HEK293 (cell line): ENCODE measurements at regions not wholly inside any gene's neighbourhood (a gene's known extent, or its start where the extent isn't known, plus 50 kb on each side); places are given as distances from the start of the nearest gene placed in this dataset.

Source experiments
- CTCF ChIA-PET: fragments of 350-600 bp; formaldehyde crosslinking; extraction: SDS; loops from one replicate; lab custom pipeline; 2021; ENCODE audit warnings: antibody characterized with exemption; lab: Yijun Ruan, JAX
- POLR2A ChIA-PET: fragments of 300-600 bp; formaldehyde crosslinking; extraction: SDS; loops from one replicate; lab custom pipeline; 2020; ENCODE audit warnings: antibody characterized with exemption, inconsistent platforms; lab: Yijun Ruan, JAX
- H3K27ac ChIP-seq: fragments of 200-500 bp; sonication (Bioruptor generic); 2 replicates; pipeline ENCODE4 v1.5.1; 2014; ENCODE audit warnings: low read depth, low read length, control low read depth, inconsistent platforms; ENCODE audit errors: extremely low read depth
- H3K36me3 ChIP-seq, 2 experiments: fragments of 200-500 bp in 1 of 2; sonication (Bioruptor generic) in 1 of 2; 1 replicate in 1 of 2; 2 replicates in 1 of 2; pipeline ENCODE4 v1.5.1; 2014 to 2017; ENCODE audit warnings: inconsistent platforms in 2 of 2, low read length in 2 of 2; ENCODE audit not compliant: control insufficient read depth in 2 of 2, insufficient read depth in 1 of 2
- H3K4me1 ChIP-seq: fragments of 200-500 bp; sonication (Bioruptor generic); 2 replicates; pipeline ENCODE4 v1.5.1; 2014; ENCODE audit warnings: mild to moderate bottlenecking, low read length, inconsistent platforms; ENCODE audit not compliant: control insufficient read depth, insufficient read depth
- H3K4me3 ChIP-seq: 2 replicates; pipeline ENCODE4 v1.5.1; 2011; ENCODE audit warnings: low read depth, mild to moderate bottlenecking, control low read depth, low read length, moderate library complexity
- H3K9me3 ChIP-seq: fragments of 200-500 bp; sonication (Bioruptor generic); 2 replicates; pipeline ENCODE4 v1.5.1; 2014; ENCODE audit warnings: low read depth, low read length, inconsistent platforms; ENCODE audit not compliant: control insufficient read depth, insufficient read depth
- BCL11A ChIP-seq: fragments of 450-650 bp; formaldehyde crosslinking; IDR thresholded peaks from 2 replicates; pipeline ENCODE4 v1.5.1; 2016; ENCODE audit warnings: low read depth, missing biosample characterization, missing genetic modification characterization
- GFI1B ChIP-seq: fragments of 450-650 bp; formaldehyde crosslinking; IDR thresholded peaks from 2 replicates; pipeline ENCODE4 v1.5.1; 2016; ENCODE audit warnings: missing biosample characterization, missing genetic modification characterization
- HOXD13 ChIP-seq: sonication (generic); formaldehyde crosslinking; IDR thresholded peaks from 2 replicates; pipeline ENCODE4 v1.8.0; 2022; ENCODE audit warnings: missing genetic modification reagents, borderline replicate concordance
- MEIS1 ChIP-seq: sonication (generic); formaldehyde crosslinking; IDR thresholded peaks from 2 replicates; pipeline ENCODE4 v1.8.1; 2022; ENCODE audit warnings: missing genetic modification reagents, mild to moderate bottlenecking, borderline replicate concordance
- PRDM6 ChIP-seq: fragments of 450-650 bp; formaldehyde crosslinking; IDR thresholded peaks from 2 replicates; pipeline ENCODE4 v1.5.1; 2017; ENCODE audit warnings: missing biosample characterization, missing genetic modification characterization
- ZIC2 ChIP-seq: fragments of 450-650 bp; formaldehyde crosslinking; IDR thresholded peaks from 2 replicates; pipeline ENCODE4 v1.5.1; 2016; ENCODE audit warnings: missing biosample characterization, missing genetic modification characterization
- ZNF155 ChIP-seq: fragments of 450-650 bp; formaldehyde crosslinking; IDR thresholded peaks from 2 replicates; pipeline ENCODE4 v1.5.1; 2016; ENCODE audit warnings: missing biosample characterization, missing genetic modification characterization
- ZNF292 ChIP-seq: fragments of 450-650 bp; formaldehyde crosslinking; IDR thresholded peaks from 2 replicates; pipeline ENCODE4 v1.5.1; 2016; ENCODE audit warnings: low read depth, missing biosample characterization, missing genetic modification characterization, borderline replicate concordance
- ZNF302 ChIP-seq: fragments of 450-650 bp; formaldehyde crosslinking; IDR thresholded peaks from 2 replicates; pipeline ENCODE4 v1.5.1; 2016; ENCODE audit warnings: missing biosample characterization, missing genetic modification characterization, low read depth
- ZNF350 ChIP-seq: fragments of 450-650 bp; formaldehyde crosslinking; IDR thresholded peaks from 2 replicates; pipeline ENCODE4 v1.5.0; 2017; ENCODE audit warnings: missing biosample characterization, mild to moderate bottlenecking, missing genetic modification characterization
- ZNF404 ChIP-seq: fragments of 450-650 bp; formaldehyde crosslinking; IDR thresholded peaks from 2 replicates; pipeline ENCODE4 v1.5.1; 2017; ENCODE audit warnings: missing biosample characterization, missing genetic modification characterization
- ZNF514 ChIP-seq: fragments of 450-650 bp; formaldehyde crosslinking; IDR thresholded peaks from 2 replicates; pipeline ENCODE4 v1.5.1; 2016; ENCODE audit warnings: missing biosample characterization, missing genetic modification characterization
- ZNF544 ChIP-seq: fragments of 450-650 bp; formaldehyde crosslinking; IDR thresholded peaks from 2 replicates; pipeline ENCODE4 v1.5.0; 2017; ENCODE audit warnings: missing biosample characterization, missing genetic modification characterization
- ZNF555 ChIP-seq: fragments of 450-650 bp; formaldehyde crosslinking; conservative IDR thresholded peaks from 2 replicates; pipeline ENCODE4 v1.5.1; 2017; ENCODE audit warnings: missing biosample characterization, mild to moderate bottlenecking, missing genetic modification characterization, inconsistent platforms
- ZNF558 ChIP-seq: fragments of 450-650 bp; formaldehyde crosslinking; IDR thresholded peaks from 2 replicates; pipeline ENCODE4 v1.5.1; 2016; ENCODE audit warnings: missing biosample characterization, missing genetic modification characterization
- ZNF580 ChIP-seq: fragments of 450-650 bp; formaldehyde crosslinking; IDR thresholded peaks from 2 replicates; pipeline ENCODE4 v1.5.1; 2016; ENCODE audit warnings: missing biosample characterization, missing genetic modification characterization
- ZNF664 ChIP-seq: fragments of 450-650 bp; formaldehyde crosslinking; IDR thresholded peaks from 2 replicates; pipeline ENCODE4 v1.5.1; 2016; ENCODE audit warnings: missing biosample characterization, missing genetic modification characterization
- ZNF701 ChIP-seq: fragments of 450-650 bp; formaldehyde crosslinking; IDR thresholded peaks from 2 replicates; pipeline ENCODE4 v1.5.1; 2016; ENCODE audit warnings: missing biosample characterization, missing genetic modification characterization
- ZNF785 ChIP-seq: fragments of 450-650 bp; formaldehyde crosslinking; IDR thresholded peaks from 2 replicates; pipeline ENCODE4 v1.5.1; 2016; ENCODE audit warnings: missing biosample characterization, missing genetic modification characterization
- ZSCAN23 ChIP-seq: fragments of 450-650 bp; formaldehyde crosslinking; IDR thresholded peaks from 2 replicates; pipeline ENCODE4 v1.5.1; 2016; ENCODE audit warnings: missing biosample characterization, missing genetic modification characterization
- TF ChIP-seq, protein P1 (sequence below): fragments of 450-650 bp; formaldehyde crosslinking; IDR thresholded peaks from 2 replicates; pipeline ENCODE4 v1.5.1; 2016; ENCODE audit warnings: missing biosample characterization, missing genetic modification characterization
- TF ChIP-seq, protein P2 (sequence below): fragments of 450-650 bp; formaldehyde crosslinking; IDR thresholded peaks from 2 replicates; pipeline ENCODE4 v1.5.1; 2016; ENCODE audit warnings: missing biosample characterization, missing genetic modification characterization
- TF ChIP-seq, protein P3 (sequence below): fragments of 450-650 bp; formaldehyde crosslinking; IDR thresholded peaks from 2 replicates; pipeline ENCODE4; 2016; ENCODE audit warnings: missing biosample characterization, missing genetic modification characterization

GRCh38 chr6:33956206-33956605 lies 152.4 kb upstream of the MLN start:
- Histone ChIP-seq H3K36me3 (no peaks in the 10 kb centered on the region), H3K9me3 (no peaks in the 10 kb centered on the region), H3K27ac (no peak overlapping the region), H3K4me1 (no peaks in the 10 kb centered on the region; the same call in 1 of the 2 replicates), H3K4me3 (no peak overlapping the region)
- ChIA-PET CTCF (no interaction called here), POLR2A (no interaction called here)
- TF ChIP-seq ZIC2 (tag by site-specific recombination) = no peak
- no peak for TF ChIP-seq ZNF544 (tag by site-specific recombination)
- no peak for TF ChIP-seq ZSCAN23 (tag by site-specific recombination)
- TF ChIP-seq ZNF558 (tag by site-specific recombination) = no peak
- TF ChIP-seq ZNF664 (tag by site-specific recombination) = no peak
- TF ChIP-seq, protein P1, sequence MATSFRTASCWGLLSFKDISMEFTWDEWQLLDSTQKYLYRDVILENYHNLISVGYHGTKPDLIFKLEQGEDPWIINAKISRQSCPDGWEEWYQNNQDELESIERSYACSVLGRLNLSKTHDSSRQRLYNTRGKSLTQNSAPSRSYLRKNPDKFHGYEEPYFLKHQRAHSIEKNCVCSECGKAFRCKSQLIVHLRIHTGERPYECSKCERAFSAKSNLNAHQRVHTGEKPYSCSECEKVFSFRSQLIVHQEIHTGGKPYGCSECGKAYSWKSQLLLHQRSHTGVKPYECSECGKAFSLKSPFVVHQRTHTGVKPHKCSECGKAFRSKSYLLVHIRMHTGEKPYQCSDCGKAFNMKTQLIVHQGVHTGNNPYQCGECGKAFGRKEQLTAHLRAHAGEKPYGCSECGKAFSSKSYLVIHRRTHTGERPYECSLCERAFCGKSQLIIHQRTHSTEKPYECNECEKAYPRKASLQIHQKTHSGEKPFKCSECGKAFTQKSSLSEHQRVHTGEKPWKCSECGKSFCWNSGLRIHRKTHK (tag by site-specific recombination) = no peak
- no peak for TF ChIP-seq ZNF555
- no peak for TF ChIP-seq ZNF302 (tag by site-specific recombination)
- TF ChIP-seq, protein P2, sequence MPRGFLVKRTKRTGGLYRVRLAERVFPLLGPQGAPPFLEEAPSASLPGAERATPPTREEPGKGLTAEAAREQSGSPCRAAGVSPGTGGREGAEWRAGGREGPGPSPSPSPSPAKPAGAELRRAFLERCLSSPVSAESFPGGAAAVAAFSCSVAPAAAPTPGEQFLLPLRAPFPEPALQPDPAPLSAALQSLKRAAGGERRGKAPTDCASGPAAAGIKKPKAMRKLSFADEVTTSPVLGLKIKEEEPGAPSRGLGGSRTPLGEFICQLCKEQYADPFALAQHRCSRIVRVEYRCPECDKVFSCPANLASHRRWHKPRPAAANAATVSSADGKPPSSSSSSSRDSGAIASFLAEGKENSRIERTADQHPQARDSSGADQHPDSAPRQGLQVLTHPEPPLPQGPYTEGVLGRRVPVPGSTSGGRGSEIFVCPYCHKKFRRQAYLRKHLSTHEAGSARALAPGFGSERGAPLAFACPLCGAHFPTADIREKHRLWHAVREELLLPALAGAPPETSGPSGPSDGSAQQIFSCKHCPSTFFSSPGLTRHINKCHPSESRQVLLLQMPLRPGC (tag by site-specific recombination) = no peak
- no peak for TF ChIP-seq ZNF785 (tag by site-specific recombination)
- no peak for TF ChIP-seq BCL11A (tag by site-specific recombination)
- no peak for TF ChIP-seq ZNF580 (tag by site-specific recombination)
- no peak for TF ChIP-seq PRDM6 (tag by site-specific recombination)
- no peak for TF ChIP-seq ZNF292
- TF ChIP-seq ZNF155 (tag by site-specific recombination) = no peak
- TF ChIP-seq ZNF350 (tag by site-specific recombination) = no peak

- no peaks in the 10 kb centered on the region for H3K9me3 ChIP-seq
- POLR2A ChIA-PET = no interaction called here
- no peak overlapping the region for H3K4me3 ChIP-seq
- no peak for TF ChIP-seq ZNF514 (tag by site-specific recombination)
- TF ChIP-seq, protein P3, sequence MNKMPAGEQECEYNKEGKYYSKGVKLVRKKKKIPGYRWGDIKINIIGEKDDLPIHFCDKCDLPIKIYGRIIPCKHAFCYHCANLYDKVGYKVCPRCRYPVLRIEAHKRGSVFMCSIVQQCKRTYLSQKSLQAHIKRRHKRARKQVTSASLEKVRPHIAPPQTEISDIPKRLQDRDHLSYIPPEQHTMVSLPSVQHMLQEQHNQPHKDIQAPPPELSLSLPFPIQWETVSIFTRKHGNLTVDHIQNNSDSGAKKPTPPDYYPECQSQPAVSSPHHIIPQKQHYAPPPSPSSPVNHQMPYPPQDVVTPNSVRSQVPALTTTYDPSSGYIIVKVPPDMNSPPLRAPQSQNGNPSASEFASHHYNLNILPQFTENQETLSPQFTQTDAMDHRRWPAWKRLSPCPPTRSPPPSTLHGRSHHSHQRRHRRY (tag by site-specific recombination) = no peak
- no peak for TF ChIP-seq GFI1B
- TF ChIP-seq HOXD13 (CRISPR knock-in tag) = no peak
- no peak for TF ChIP-seq ZNF701 (tag by site-specific recombination)
- TF ChIP-seq ZNF404 (tag by site-specific recombination) = no peak
- TF ChIP-seq MEIS1 (CRISPR knock-in tag) = no peak
- CTCF ChIA-PET = no interaction called here
- H3K36me3 ChIP-seq = no peaks in the 10 kb centered on the region
- H3K27ac ChIP-seq = no peak overlapping the region
- no peaks in the 10 kb centered on the region; the same call in 1 of the 2 replicates for H3K4me1 ChIP-seq
Measured at GRCh38 chr6:33955566-33955965, 151.8 kb upstream of the MLN start.
